ENCODE measurements at regions not wholly inside any gene's neighbourhood (a gene's known extent, or its start where the extent isn't known, plus 50 kb on each side); places are given as distances from the start of the nearest gene placed in this dataset.
A peak's percentile ranks its signal among the peaks of the same experiment; 100 is the strongest.

DNA sequence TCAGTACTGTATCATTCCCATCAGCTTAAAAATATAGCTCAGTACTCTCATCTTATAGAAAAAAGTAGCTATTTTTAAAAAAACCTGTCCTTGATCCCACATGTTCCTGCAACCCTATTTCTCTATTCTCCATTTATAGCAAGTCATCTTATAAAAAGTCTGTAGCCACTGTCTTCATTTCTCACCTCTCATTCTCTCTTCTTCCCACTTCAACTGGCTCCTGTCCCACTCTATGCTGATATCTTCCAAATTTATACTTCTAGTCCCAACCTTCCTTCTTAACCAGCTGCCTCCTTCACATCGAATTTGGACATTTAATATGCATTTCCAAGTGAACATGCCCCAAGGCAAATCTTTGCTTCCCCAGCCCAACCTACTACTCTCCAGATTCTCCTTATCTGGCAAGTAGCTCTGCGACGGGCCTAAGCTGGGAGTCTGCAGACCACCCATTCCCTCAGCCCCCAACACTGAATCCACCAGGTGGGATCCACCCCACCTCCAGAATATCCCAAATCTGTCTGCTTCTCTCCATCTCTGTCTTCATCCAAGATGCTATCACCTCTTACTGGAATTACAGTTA is 52.0 kb upstream of the TANC2 start:
- DNase-seq (ENCODE audit: low spot score) (no peak), ATAC-seq (no peak)

DNA sequence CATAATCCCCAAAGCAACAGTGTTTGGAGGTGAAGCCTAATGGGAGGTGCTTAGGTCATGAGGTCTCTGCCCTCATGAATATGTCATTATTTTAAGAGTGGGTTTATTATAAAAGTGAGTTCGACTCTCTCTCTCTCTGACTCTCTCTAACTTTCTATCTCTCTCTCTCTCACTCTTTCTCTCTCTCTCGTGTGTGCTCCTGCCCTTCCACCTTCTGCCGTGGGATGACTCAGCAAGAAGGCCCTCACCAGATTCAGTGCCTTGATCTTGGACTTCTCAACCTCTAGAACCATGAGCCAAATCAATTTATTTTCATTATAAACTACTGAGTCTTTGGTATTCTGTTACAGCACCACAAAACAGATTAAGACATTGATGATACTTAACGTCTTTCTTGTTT is 53.7 kb upstream of the TANC2 start:
- DNase-seq (ENCODE audit: low spot score) (no peak), ATAC-seq (no peak)

- no peak for ATAC-seq
Measured at GRCh38 chr17:62911114-62911513, 54.9 kb upstream of the TANC2 start.

DNA sequence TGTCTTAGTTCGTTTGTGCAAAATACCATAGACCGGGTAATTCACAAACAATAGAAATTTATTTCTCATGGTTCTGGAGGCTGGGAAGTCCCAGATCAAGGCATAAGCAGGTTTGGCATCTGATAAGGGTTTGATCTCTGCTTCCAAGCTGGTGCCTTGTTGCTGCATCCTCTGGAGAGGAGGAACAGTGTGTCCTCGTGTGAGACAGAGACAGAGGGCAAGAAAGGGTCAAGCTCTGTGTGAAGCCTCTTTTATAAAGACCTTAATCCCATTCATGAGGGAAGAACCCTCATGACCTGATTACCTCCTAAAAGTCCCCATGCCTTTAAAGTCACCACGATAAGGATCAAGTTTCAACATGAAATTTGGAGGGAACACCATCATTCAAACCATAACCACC is 55.8 kb upstream of the TANC2 start:
- no peak for ATAC-seq
- DNase-seq (ENCODE audit: low spot score): no peak

More at GRCh38 chr17:62911114-62911513, 54.9 kb upstream of the TANC2 start:
- no peak for DNase-seq (ENCODE audit: low spot score)

DNA sequence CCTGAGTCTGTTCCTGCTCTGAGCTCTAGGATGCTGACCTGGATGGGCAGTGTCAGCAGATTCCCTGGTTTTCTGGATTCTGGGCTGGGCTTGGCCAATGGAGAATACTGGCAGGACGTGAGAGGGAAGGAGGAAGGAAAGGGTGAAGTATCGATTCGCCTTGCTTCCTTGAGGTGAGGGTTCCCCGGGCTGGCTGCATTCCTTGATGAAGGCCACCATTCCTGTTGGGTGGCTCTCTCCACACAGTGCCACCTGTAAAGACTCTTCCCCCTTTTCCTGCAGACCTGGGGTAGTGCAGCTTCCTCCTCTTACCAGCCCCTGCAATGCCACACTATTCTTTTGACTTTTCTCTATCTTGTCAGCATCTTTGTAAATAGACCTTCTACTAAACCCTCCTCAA is 58.1 kb upstream of the TANC2 start:
- ATAC-seq (no peak), DNase-seq (ENCODE audit: low spot score) (no peak)

DNA sequence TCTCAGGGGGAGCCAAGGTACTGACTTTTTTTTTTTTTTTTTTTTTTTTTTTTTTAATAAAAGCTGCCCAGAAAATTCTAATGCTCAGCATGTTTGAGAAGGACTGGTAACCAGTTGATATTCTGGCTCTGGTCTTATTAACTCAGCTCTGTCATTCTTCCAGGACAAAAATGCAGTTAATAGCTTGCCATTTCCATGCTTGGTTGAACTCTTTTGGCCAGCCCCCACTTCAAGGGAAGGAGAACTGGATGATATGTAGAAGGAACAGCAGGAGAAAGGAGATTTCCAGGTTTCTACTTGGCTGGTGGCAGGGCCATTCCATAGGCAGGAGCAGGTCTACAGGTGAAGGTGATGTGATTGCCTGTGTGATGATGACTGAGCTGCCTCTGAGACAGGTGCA is 59.2 kb upstream of the TANC2 start:
- no peak for DNase-seq (ENCODE audit: low spot score)
- no peak for ATAC-seq

DNA sequence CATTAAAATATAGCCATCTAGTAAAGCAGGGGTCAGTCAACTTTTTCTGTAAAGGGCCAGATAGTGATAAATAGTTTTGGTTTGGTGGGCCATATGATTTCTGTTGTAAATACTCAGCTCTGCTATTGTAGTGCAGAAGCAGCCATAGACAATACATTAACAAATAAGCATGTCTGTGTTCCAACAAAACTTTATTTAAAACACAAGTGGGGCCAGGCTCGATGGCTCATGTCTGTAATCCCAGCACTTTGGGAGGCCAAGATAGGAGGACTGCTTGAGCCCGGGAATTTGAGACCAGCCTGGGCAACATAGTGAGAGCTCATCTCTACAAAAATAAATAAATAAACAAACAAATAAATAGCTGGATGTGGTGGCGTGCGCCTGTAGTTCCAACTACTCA is 60.8 kb upstream of the TANC2 start:
- ATAC-seq: no peak
- no peak for DNase-seq (ENCODE audit: low spot score)

DNA sequence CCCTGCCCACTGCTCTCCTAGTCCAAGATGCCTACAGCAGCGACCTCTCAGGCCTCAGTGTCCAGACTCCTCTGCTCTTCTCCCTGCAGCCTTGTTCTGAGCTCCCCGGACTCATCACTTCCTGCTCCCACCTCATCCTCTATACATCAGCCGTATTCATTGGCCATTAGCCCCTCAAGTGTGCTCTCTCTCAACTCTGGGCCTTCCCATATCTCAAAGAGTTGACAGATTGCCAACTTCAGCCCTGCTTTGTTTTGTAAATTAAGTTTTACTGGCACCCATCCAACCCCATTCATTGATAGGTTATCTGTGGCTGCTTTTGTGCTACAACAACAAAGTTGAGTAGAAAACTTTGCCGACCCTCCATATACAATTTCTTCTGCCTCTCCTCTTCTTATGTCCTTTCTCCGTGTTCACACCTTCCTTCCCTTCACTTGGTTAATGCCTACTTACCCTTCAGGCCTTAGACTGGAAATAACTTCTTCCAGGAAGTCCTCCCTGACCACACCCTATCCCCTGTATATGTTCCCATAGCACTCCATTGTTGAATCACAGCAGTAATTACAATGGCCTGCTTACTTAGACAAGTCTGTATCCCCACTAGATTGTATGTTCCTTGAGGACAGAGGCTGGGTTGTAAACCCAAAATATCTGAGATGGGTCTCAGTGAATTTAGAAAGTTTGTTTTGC is 63.4 kb upstream of the TANC2 start:
- no peak for ATAC-seq

GRCh38 chr17:62901544-62901943 is 64.5 kb upstream of the TANC2 start:
- DNase-seq (ENCODE audit: low spot score) (no peak), ATAC-seq (no peak)

More for the DNA sequence above, 63.4 kb upstream of the TANC2 start:
- DNase-seq (ENCODE audit: low spot score): no peak

- DNase-seq (ENCODE audit: low spot score): no peak
- no peak for ATAC-seq
Measured at GRCh38 chr17:62900096-62900495, 65.9 kb upstream of the TANC2 start.

- DNase-seq (ENCODE audit: low spot score) (no peak), ATAC-seq (peak; percentile 31)
Measured at GRCh38 chr17:62899361-62899760, 66.7 kb upstream of the TANC2 start.

- DNase-seq (ENCODE audit: low spot score) (no peak), ATAC-seq (no peak)
Measured at GRCh38 chr17:62898239-62898864, 67.7 kb upstream of the TANC2 start.

DNA sequence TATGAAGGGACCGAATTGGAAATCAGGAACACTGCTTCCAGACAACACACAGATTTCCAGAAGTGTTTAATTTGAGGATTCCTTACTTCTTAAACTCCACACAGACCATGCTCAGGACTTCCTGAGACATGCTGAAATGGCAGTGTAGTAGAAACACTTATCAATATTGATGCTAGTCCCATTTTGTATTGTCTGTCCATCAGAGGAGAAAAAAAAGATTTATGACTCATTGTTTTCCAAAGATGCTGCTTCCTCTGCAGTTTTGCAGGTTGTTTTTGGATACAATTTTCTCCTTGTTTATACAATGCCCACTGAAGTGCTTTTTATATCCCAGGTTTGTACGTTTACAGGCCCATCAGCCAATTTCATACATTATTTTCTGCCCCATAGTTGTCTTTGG is 68.3 kb upstream of the TANC2 start:
- ATAC-seq: no peak
- DNase-seq (ENCODE audit: low spot score): no peak

GRCh38 chr17:62895320-62896301 is 70.4 kb upstream of the TANC2 start:
- no peak for DNase-seq (ENCODE audit: low spot score)
- peak; percentile 45 for ATAC-seq

- DNase-seq (ENCODE audit: low spot score) (no peak), ATAC-seq (peak; percentile 52)
Measured at GRCh38 chr17:62892870-62893338, 73.1 kb upstream of the TANC2 start.

GRCh38 chr17:62892061-62892675 is 73.9 kb upstream of the TANC2 start:
- ATAC-seq: no peak
- no peak for DNase-seq (ENCODE audit: low spot score)

GRCh38 chr17:62891659-62892058 is 74.4 kb upstream of the TANC2 start:
- ATAC-seq: no peak
- DNase-seq (ENCODE audit: low spot score): no peak

GRCh38 chr17:62888765-62889164 is 77.3 kb upstream of the TANC2 start:
- DNase-seq (ENCODE audit: low spot score): no peak
- ATAC-seq: no peak

- no peak for DNase-seq (ENCODE audit: low spot score)
- no peak for ATAC-seq
Measured at GRCh38 chr17:62888148-62888547, 77.9 kb upstream of the TANC2 start.

DNA sequence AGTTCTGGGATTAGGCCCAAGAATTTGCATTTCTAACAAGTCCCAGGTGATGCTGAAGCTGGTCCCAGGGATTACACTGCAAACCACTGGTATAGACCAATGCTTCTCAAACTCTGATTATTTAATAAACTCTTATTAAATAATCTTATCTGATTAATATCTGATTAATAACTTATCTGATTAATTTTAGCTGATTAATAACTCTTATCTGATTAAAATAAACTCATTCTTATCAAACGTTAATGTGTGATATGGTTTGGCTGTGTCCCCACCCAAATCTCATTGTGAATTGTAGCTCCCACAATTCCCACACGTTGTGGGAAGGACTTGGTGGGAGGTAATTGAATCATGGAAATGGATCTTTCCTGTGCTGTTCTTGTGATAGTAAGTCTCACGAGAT is 78.6 kb upstream of the TANC2 start:
- ATAC-seq: no peak
- DNase-seq (ENCODE audit: low spot score): no peak

DNA sequence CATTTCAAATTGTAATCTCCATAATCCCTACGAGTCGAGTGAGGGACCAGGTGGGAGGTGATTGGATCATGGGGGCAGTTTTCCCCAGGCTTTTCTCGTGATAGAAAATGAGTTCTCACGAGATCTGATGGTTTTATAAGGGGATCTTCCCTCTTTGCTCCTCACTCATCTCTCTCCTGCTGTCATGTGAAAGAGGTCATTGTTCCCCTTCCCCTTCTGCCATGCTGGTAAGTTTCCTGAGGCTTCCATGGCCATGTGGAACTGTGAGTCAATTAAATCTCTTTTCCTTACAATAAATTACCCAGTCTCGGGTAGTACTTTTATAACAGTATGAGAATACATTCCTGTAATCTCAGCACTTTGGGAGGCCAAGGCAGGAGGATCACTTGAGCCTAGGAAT is 76.7 kb upstream of the MARCHF10 start:
- DNase-seq (ENCODE audit: low spot score) (no peak), ATAC-seq (no peak)

Data from left lobe of liver (tissue), 2 donors.